SW480 (cell line): ENCODE measurements at regions not wholly inside any gene's neighbourhood (a gene's known extent, or its start where the extent isn't known, plus 50 kb on each side); places are given as distances from the start of the nearest gene placed in this dataset.
"Not testable (repeated sequence)": the region's sequence is repeated elsewhere in the genome, so short reads cannot be mapped to it uniquely, and the experiment has no call there.

Experiments used
- DNase-seq: peaks from one replicate; pipeline ENCODE4 v3.0.0-alpha.2; 2016; ENCODE audit warnings: low spot score

- no peak for DNase-seq
These were observed 67.9 kb downstream of the TBX3 start for GRCh38 chr12:114616081-114616480.

- DNase-seq, result no peak
These were observed 69.9 kb downstream of the TBX3 start for GRCh38 chr12:114614040-114614439.

DNA sequence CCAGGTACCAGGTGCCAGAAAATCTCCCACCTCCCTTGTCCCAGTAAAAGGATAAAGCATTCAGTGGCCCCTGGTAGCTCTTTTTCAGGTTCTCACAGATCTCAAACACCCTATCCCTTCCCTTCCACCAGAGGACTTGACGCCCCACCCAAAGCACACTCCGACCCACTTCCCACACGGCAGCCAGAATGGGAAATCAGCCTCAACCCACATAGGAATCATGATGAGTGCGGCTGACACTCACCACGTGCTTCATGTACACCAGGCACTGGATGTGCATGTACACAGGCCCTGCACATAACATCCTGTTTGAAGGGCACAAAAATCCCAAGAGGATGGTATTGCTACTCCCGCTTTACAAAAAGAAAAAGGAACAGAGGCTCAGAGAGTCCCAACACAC lies 71.9 kb downstream of the TBX3 start:
- no peak for DNase-seq

GRCh38 chr12:114611145-114612018 lies 72.6 kb downstream of the TBX3 start:
- peak; percentile 50 for DNase-seq

GRCh38 chr12:114608509-114608908 lies 75.5 kb downstream of the TBX3 start:
- no peak for DNase-seq

- no peak for DNase-seq
These were observed 78.1 kb downstream of the TBX3 start for GRCh38 chr12:114605918-114606317.

- no peak for DNase-seq
These were observed 79.4 kb downstream of the TBX3 start for GRCh38 chr12:114604606-114605005.

DNA sequence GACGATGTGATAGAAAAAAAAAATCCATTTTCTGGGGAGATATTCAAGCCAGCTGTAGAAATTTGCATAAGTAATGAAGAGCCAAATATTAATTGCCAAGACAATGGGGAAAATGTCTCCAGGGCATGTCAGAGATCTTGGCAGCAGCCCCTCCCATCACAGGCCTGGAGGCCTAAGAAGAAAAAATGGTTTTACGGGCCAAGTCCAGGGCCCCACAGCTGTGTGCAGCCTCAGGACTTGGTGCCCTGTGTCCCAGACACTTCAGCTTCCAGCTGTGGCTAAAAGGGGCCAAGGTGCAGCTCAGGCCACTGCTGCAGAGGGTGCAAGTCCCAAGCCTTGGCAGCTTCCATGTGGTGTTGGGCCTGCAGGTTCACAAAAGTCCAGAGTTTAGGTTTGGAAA lies 83.4 kb downstream of the TBX3 start:
- not testable (repeated sequence) for DNase-seq

GRCh38 chr12:114598111-114598510 lies 85.9 kb downstream of the TBX3 start:
- DNase-seq, result no peak

DNA sequence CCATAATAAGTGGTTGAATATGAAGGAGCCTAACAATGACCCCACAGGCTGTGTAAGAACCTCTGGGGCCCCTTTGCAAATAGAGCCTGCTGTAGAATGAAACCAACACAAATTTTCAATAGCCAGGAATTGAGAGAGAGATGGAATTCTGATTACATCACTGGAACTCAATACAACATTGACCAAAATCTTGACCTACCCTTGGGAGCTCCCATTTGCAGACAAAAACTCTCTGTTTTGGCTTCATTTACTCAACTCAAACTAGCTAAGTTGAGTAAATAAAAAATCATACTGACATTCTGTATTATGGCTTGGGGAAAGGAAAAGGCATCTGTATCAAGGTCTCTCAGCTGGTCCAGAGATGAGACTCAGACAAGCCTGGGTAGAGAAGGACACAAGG lies 91.0 kb downstream of the TBX3 start:
- DNase-seq, result no peak

GRCh38 chr12:114588061-114588460 lies 95.9 kb downstream of the TBX3 start:
- DNase-seq, result no peak

DNA sequence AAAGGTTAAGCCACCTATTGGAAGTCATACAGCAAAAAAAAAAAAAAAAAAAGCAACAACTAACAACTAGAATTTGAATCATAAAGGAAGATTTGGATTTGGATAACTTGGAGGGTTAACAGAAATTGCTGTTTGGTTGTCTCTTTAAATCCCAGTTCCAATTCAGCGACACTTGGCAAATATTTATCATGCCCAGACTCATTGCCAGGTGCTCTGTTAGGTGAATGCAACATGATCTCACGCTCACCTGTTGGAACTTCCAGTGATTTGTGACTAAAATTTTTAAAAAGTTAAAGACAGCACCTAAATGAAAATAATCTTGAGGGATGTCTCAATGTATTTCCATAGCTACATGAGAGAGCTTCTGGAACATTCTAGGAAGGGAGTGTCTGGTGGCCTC lies 103.7 kb downstream of the TBX3 start:
- DNase-seq, result no peak

- no peak for DNase-seq
These were observed 104.6 kb downstream of the TBX3 start for GRCh38 chr12:114579389-114579788.

- DNase-seq, result no peak
These were observed 121.3 kb downstream of the TBX3 start for GRCh38 chr12:114562654-114563053.

DNA sequence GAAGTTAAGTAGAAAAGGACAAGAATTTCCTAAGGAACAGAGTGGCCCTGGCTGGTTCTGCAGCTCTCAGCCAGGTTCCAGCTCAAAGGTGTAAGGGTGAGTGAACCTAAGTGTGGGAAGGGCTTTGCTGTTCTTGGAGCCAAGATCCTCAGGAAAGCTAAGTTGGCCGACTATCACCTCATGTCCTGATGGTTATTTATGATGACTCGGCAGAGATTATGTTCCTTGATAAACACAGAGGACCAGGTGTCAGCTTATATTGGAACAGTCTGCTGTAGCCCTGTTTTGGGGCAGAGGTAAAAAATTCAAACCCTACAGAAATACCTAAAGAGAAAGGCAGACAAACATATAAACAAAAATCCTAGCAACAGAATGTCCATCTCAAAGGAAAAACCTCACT lies 128.5 kb downstream of the TBX3 start:
- DNase-seq, result no peak

GRCh38 chr12:114547636-114548035 lies 136.3 kb downstream of the TBX3 start:
- DNase-seq, result no peak

DNA sequence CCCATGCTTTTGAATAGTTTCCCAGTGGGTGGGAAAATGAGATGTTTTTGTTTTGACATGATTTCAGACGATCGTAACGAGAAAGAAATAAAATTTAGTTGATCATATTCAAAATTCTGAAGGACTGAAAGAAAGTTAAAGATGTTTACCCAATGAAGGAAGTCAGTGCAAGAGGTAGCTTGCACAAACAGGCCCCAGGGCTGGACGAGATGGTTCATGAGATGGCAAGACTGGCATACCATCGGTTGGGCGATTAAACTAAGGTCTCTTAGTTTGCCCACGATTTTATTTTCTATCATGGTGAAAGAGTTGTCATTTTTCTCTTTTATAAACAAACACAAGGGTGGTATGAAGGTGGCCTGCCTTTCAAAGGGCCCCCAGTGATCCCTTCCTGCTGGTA lies 124.5 kb upstream of the TBX5 start:
- DNase-seq, result no peak

- DNase-seq, result no peak
These were observed 124.0 kb upstream of the TBX5 start for GRCh38 chr12:114529966-114530365.

DNA sequence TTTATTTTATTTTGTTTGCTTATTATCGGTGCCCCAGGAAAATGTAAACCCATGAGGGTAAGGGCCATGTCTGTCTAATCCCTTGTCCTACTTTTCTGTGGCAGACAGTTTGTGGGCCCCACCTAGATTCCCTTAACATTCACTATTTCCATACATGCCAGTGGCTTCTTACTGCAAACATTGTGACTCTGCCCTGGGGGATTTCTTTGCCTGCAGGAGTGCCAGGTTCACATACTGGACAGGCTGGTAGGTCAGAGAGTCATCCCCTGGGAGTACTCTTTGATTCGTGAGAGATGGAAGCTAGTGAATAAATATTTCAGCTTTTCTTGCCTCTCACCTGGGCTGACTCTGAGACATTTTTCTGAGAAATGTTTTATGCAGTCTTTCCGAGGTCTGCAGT lies 122.8 kb upstream of the TBX5 start:
- DNase-seq, result no peak

DNA sequence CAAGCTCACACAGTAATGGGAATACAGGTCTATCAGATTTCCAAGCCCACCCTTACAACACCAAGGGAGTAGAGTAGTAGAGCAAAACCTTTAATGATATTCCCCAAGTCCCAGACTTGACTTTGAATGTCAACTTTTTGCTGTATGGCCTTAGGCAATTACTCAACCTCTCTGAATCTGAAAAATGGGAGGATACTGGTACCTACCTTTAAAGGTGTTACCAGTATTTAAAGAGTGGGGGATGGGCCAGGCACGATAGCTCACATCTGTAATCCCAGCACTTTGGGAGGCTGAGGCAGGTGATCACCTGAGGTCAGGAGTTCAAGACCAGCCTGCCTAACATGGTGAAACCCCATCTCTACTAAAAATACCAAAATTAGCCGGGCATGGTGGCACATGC lies 115.2 kb upstream of the TBX5 start:
- not testable (repeated sequence) for DNase-seq

DNA sequence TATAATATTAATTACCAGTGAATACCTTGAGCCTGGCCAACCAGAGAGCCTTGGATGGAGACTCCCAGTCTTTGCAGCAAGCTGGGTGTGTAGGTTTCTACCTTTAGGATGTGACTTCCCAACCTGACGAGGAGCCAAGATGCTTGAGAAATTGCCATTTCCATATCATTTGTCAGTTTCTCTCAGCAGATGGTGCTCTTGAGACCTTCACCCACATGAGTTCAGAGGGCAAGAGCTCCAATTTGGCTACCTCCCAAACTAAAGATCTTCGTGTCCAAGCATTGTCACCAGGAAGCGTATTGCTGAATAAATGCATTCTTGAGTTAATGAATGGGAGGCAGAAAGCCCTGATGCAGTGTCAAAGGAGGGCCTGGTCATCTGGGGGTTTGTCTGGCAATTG lies 106.4 kb upstream of the TBX5 start:
- no peak for DNase-seq

GRCh38 chr12:114508529-114509129 lies 102.7 kb upstream of the TBX5 start:
- DNase-seq, result peak; percentile 39

DNA sequence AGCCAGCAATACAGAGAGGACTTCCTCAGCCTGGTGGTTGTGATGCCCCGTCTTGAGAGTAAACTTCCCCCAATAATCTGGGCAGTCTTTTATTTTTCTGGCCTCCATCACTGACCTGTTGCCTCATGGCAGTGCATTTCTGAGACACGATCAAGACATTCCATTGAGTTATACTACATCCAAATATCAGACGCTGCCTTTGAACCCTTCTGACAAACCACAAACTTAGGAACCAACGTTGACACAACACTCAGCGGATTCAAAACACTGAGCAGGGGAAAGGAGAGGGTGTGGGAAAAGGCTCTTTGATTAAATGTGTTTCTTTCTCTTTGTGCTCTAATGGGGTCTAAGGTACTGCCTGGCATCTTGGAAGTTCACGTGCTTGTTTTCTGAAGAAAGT lies 100.7 kb upstream of the TBX5 start:
- no peak for DNase-seq

GRCh38 chr12:114504311-114504710 lies 98.4 kb upstream of the TBX5 start:
- DNase-seq, result no peak
